Stimulated activated CD8-positive, alpha-beta memory T cell treated with anti-CD3 and anti-CD28 coated beads, Interleukin-12 subunit alpha, Interleukin-12 subunit beta, amount 100 ng/mL, for 4 hours (primary cell): ENCODE measurements at regions not wholly inside any gene's neighbourhood (a gene's known extent, or its start where the extent isn't known, plus 50 kb on each side); places are given as distances from the start of the nearest gene placed in this dataset.

ENCODE experiments used
- DNase-seq: peaks from one replicate; pipeline ENCODE4 v3.0.0-alpha.2; 2020; ENCODE audit warnings: low read depth

DNA sequence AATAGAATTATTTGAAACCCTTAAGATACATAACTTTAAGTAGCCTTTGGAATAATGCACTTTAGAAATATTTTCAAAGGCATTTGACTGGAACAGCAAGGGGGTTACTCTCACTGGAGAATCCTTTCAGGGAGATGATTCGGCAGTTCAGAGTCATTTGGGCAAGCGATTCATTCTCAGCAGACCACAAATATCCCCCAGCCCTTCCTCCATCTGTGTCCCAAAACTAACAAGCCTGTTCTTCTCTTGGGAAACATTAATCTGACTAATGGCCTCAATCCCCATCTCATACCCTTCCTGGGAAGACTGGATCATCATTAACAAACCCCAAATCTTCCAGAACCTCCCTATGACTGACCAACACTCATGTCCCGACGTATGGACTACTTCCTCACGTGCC lies 65.8 kb upstream of the S1PR3 start:
- DNase-seq = no peak

- no peak for DNase-seq
These were observed 64.3 kb upstream of the S1PR3 start for GRCh38 chr9:88926781-88927505.

- no peak for DNase-seq
These were observed 63.8 kb upstream of the S1PR3 start for GRCh38 chr9:88927510-88927909.

- DNase-seq = no peak
These were observed 60.6 kb upstream of the S1PR3 start for GRCh38 chr9:88930716-88931115.

DNA sequence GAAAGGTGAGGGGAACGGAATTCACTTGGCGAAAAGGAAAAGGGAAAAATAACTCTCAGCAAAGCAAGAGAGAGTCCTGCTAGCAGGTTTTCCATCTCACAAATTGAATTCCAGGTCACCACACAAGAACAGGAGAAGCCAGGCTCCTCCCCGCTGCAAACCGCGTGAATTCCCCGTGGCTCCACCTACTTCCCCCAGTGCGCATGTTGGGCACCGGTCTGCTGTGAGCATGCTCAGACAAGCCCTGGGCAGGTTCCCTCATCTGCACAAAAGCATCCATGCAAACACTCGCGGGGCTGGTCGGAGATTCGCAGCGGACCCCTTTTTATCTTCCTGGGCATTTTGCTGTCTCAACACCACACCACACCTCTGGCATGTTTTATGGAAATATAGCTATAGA lies 58.5 kb upstream of the S1PR3 start:
- no peak for DNase-seq

DNA sequence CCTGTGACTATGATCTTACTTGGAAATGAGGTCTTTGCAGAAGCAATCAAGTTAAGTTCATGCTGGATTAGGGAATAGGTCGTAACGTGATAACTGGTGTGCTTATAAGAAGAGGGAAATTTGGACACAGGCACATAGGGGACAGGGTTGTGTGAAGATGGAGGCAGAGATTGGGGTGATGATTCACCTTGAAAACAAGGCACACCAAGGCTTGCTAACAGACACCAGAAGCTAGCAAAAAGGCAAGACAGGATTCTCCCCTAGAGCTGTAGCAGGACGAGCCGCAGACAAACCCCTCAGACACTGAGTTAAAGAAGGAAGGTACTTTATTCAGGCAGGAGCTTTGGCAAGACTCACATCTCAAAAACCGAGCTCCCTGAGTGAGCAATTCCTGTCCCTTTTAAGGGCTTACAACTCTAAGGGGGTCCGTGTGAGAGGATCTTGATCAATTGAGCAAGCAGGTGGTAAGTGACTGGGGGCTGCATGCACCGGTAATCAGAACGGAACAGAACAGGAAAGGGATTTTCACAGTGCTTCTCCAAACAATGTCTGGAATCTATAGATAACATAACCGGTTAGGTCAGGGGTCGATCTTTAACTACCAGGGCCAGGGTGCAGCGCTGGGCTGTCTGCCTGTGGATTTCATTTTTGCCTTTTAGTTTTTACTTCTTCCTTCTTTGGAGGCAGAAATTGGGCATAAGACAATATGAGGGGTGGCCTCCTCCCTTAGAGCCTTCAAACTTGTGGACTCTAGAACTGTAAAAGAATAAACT lies 57.5 kb upstream of the S1PR3 start:
- no peak for DNase-seq

- DNase-seq = no peak
These were observed 56.3 kb upstream of the S1PR3 start for GRCh38 chr9:88934876-88935535.

GRCh38 chr9:88936132-88936531 lies 55.1 kb upstream of the S1PR3 start:
- no peak for DNase-seq

DNA sequence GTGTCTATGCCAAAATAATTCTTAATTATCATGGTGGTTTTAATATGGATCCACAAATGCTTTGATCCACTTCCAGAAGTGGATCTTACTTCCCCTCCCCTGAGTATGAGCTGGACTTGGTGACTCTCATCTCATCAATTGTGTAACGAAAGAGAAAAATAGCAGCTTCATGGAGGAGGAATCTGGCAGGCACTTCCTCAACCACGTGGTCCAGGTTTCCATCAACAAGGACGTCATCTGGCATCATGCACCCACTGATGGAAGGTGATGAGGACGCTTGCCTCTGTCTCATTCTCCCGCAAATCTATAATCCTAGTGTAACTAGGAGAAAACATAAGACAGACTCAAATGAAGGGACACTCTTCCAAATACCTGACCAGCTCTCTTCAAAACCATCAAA lies 54.6 kb upstream of the S1PR3 start:
- no peak for DNase-seq

DNA sequence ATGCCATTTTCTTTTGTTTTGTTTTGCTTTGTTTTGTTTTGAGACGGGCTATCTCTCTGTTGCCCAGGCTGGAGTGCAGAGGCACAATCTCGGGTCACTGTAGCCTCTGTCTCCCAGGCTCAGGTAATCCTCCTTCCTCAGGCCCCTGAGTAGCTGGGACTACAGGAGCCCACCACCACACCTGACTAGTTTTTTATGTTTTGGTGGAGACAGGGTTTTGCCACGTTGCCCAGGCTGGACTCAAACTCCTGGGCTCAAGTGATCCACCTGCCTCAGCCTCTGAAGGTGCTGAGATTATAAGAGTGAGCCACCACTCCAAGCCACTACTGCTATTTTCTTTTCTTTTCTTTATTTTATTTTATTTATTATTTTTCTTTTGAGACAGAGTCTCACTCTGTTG lies 54.0 kb upstream of the S1PR3 start:
- DNase-seq = no peak

DNA sequence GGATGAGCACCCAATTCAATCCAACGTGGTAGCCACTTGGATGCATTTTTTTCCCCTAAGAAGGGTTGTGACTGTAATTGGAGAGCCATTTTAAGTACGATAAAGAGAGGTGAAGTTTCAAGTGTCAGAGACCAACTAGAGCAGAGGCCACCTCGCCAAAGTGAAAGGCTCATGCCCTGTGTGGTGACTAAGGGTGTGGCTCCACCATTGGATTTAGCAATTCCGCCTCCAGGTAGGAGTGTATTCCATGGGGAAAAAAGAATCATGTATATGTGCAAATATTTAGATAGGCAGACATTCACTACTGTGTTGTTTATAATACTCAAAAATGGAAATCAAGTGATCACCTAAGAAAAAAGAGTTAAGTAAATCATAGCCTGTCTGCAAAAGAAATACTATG lies 53.1 kb upstream of the S1PR3 start:
- DNase-seq = no peak
